ENCODE measurements at regions not wholly inside any gene's neighbourhood (a gene's known extent, or its start where the extent isn't known, plus 50 kb on each side); places are given as distances from the start of the nearest gene placed in this dataset.

- DNase-seq (ENCODE audit: low spot score) = no peak
Measured at GRCh38 chr7:98515201-98515600, 101.9 kb upstream of the NPTX2 start.

GRCh38 chr7:98514211-98515031 is 102.7 kb upstream of the NPTX2 start:
- peak; percentile 0 for DNase-seq (ENCODE audit: low spot score)

GRCh38 chr7:98511175-98511574 is 105.9 kb upstream of the NPTX2 start:
- no peak for DNase-seq (ENCODE audit: low spot score)

- no peak for DNase-seq (ENCODE audit: low spot score)
Measured at GRCh38 chr7:98509836-98510235, 107.2 kb upstream of the NPTX2 start.

GRCh38 chr7:98506471-98506870 is 105.6 kb upstream of the BAIAP2L1 start:
- DNase-seq (ENCODE audit: low spot score) = no peak

- no peak for DNase-seq (ENCODE audit: low spot score)
Measured at GRCh38 chr7:98500764-98501163, 99.9 kb upstream of the BAIAP2L1 start.

- no peak for DNase-seq (ENCODE audit: low spot score)
Measured at GRCh38 chr7:98496618-98497017, 95.7 kb upstream of the BAIAP2L1 start.

GRCh38 chr7:98495200-98495955 is 94.5 kb upstream of the BAIAP2L1 start:
- DNase-seq (ENCODE audit: low spot score) = no peak

- DNase-seq (ENCODE audit: low spot score) = no peak
Measured at GRCh38 chr7:98493030-98493778, 92.3 kb upstream of the BAIAP2L1 start.

GRCh38 chr7:98488167-98488566 is 87.3 kb upstream of the BAIAP2L1 start:
- no peak for DNase-seq (ENCODE audit: low spot score)

- no peak for DNase-seq (ENCODE audit: low spot score)
Measured at GRCh38 chr7:98483964-98484545, 83.2 kb upstream of the BAIAP2L1 start.

- no peak for DNase-seq (ENCODE audit: low spot score)
Measured at GRCh38 chr7:98483276-98483963, 82.5 kb upstream of the BAIAP2L1 start.

GRCh38 chr7:98479318-98479717 is 78.4 kb upstream of the BAIAP2L1 start:
- no peak for DNase-seq (ENCODE audit: low spot score)

GRCh38 chr7:98475352-98475751 is 74.5 kb upstream of the BAIAP2L1 start:
- DNase-seq (ENCODE audit: low spot score) = no peak

- no peak for DNase-seq (ENCODE audit: low spot score)
Measured at GRCh38 chr7:98474558-98474957, 73.7 kb upstream of the BAIAP2L1 start.

GRCh38 chr7:98472521-98472954 is 71.6 kb upstream of the BAIAP2L1 start:
- DNase-seq (ENCODE audit: low spot score) = no peak

GRCh38 chr7:98470485-98471240 is 69.8 kb upstream of the BAIAP2L1 start:
- no peak for DNase-seq (ENCODE audit: low spot score)

GRCh38 chr7:98469088-98469487 is 68.2 kb upstream of the BAIAP2L1 start:
- no peak for DNase-seq (ENCODE audit: low spot score)

GRCh38 chr7:98467570-98468312 is 66.9 kb upstream of the BAIAP2L1 start:
- DNase-seq (ENCODE audit: low spot score) = no peak

- no peak for DNase-seq (ENCODE audit: low spot score)
Measured at GRCh38 chr7:98465022-98465421, 64.1 kb upstream of the BAIAP2L1 start.
